Nephron progenitor cell (in vitro differentiated cells): ENCODE measurements at regions not wholly inside any gene's neighbourhood (a gene's known extent, or its start where the extent isn't known, plus 50 kb on each side); places are given as distances from the start of the nearest gene placed in this dataset.

ENCODE experiments used
- DNase-seq: peaks from one replicate; pipeline ENCODE4 v3.0.0; 2021
- H3K27ac Mint-ChIP-seq: 2 replicates; pipeline ENCODE4 v1.8.0; 2021; ENCODE audit warnings: mild to moderate bottlenecking, moderate library complexity, mixed read lengths
- H3K27me3 Mint-ChIP-seq: 2 replicates; pipeline ENCODE4 v1.8.0; 2021; ENCODE audit warnings: mild to moderate bottlenecking, low read depth, mixed read lengths; ENCODE audit not compliant: poor library complexity
- H3K36me3 Mint-ChIP-seq: 2 replicates; pipeline ENCODE4 v1.8.0; 2021; ENCODE audit warnings: low read depth, mixed read lengths
- H3K4me1 Mint-ChIP-seq: 2 replicates; pipeline ENCODE4 v1.8.0; 2021; ENCODE audit warnings: mixed read lengths
- H3K4me3 Mint-ChIP-seq: 2 replicates; pipeline ENCODE4 v1.8.0; 2021; ENCODE audit warnings: mild to moderate bottlenecking, moderate library complexity, mixed read lengths
- H3K9me3 Mint-ChIP-seq: 2 replicates; pipeline ENCODE4 v1.8.0; 2021; ENCODE audit warnings: mild to moderate bottlenecking, moderate library complexity, mixed read lengths
- TF ChIP-seq, protein P1 (sequence below): fragments of 200-600 bp; sonication (generic); IDR thresholded peaks from 2 replicates; pipeline ENCODE4 v1.5.0; 2021; ENCODE audit warnings: antibody characterized with exemption

DNA sequence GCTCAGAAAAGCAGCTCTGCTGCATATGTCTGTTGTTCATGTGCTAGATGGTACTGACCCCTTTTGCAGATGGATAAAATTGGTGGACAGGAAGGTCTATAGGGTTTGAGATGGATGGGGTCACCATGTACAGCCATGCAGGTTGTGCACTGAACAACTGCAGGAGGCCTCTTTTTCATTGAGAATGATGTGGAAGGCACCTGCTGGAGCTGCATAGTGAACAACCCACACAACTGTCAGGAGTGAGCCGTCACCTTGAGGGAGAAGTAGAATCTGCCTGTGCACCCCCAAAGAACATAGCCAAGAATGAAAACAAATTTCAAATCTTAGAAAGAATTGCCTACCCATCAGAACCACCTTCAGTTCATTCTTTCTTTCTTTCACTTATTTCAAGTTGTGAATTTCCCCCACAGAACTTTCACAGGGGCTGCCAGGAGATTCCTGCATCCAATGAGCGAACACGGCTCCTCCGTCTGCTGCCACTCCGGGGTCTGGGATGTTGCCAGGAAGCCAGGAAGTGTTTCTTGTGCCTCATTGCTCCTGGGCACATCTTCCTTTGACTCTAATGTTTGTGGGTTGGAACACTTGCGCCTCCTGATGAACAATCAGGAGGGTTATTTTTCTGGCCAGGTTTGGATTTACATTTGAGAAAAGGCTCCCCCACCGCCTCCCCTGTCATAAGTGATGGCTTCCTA lies 53.7 kb upstream of the DOCK1 start:
- H3K27ac Mint-ChIP-seq = no peak overlapping the region
- no peaks in the 10 kb centered on the region for H3K9me3 Mint-ChIP-seq
- no peak overlapping the region for H3K4me3 Mint-ChIP-seq
- TF ChIP-seq, protein P1, sequence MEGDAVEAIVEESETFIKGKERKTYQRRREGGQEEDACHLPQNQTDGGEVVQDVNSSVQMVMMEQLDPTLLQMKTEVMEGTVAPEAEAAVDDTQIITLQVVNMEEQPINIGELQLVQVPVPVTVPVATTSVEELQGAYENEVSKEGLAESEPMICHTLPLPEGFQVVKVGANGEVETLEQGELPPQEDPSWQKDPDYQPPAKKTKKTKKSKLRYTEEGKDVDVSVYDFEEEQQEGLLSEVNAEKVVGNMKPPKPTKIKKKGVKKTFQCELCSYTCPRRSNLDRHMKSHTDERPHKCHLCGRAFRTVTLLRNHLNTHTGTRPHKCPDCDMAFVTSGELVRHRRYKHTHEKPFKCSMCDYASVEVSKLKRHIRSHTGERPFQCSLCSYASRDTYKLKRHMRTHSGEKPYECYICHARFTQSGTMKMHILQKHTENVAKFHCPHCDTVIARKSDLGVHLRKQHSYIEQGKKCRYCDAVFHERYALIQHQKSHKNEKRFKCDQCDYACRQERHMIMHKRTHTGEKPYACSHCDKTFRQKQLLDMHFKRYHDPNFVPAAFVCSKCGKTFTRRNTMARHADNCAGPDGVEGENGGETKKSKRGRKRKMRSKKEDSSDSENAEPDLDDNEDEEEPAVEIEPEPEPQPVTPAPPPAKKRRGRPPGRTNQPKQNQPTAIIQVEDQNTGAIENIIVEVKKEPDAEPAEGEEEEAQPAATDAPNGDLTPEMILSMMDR = no peak
- no peaks in the 10 kb centered on the region for H3K36me3 Mint-ChIP-seq
- DNase-seq = no peak
- H3K4me1 Mint-ChIP-seq = no peaks in the 10 kb centered on the region
- H3K27me3 Mint-ChIP-seq = peaks cover 11% of the 10 kb centered on the region

DNA sequence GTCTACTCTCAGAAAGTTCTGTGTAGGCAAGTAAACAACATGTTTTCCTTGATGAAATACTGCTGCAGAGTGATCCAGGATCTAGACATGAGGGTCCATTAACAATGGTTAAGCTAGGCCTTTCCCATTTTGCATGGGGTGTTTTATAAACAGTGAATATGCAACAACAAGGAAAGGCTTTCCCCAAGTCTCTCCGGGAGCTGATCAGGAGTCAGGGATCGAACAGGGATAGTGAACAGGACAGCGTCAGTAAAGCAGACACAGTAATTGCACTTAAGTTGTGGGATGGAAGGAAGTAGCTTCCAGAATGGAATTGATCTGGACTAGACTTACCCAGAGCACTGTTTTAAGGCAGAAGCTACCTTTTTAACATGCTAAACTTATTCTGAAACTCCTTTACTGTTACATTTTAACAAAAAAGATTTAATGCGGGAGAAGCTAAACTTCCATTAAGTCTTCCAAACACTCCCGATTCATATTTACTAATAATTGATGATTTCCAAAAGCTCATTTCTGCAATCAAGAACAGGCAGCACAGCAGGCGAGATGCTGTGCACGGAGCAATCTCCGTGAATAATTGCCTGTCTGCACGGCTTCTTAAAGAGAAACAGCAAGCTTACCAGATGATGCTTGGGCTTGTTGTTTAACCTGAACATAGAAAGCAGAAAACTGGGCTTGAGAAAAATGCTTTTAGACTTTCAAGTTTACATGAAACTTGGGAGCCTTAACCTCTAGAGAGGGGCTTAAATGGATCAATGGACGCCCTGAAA lies 50.3 kb upstream of the DOCK1 start:
- peaks cover 7% of the 10 kb centered on the region for H3K27me3 Mint-ChIP-seq
- H3K27ac Mint-ChIP-seq = no peak overlapping the region
- TF ChIP-seq, protein P1 = no peak
- peaks cover 5% of the 10 kb centered on the region for H3K9me3 Mint-ChIP-seq
- DNase-seq = no peak
- no peaks in the 10 kb centered on the region for H3K36me3 Mint-ChIP-seq
- no peak overlapping the region for H3K4me3 Mint-ChIP-seq
- no peaks in the 10 kb centered on the region for H3K4me1 Mint-ChIP-seq
